NOMO-1 treated with DMSO at 0.1 percent for 48 hours (cell line): ENCODE measurements at regions not wholly inside any gene's neighbourhood (a gene's known extent, or its start where the extent isn't known, plus 50 kb on each side); places are given as distances from the start of the nearest gene placed in this dataset.

Experiments used
- DNase-seq: peaks from one replicate; lab custom pipeline; 2025; ENCODE audit not compliant: unreplicated experiment; lab: John Stamatoyannopoulos, UW

- no peak for DNase-seq
These were observed 477.2 kb downstream of the GPAM start for GRCh38 chr10:111706331-111706730.

GRCh38 chr10:111707076-111707475 is 476.5 kb downstream of the GPAM start:
- no peak for DNase-seq

GRCh38 chr10:111709603-111710002 is 474.0 kb downstream of the GPAM start:
- no peak for DNase-seq

GRCh38 chr10:111716032-111716431 is 467.5 kb downstream of the GPAM start:
- DNase-seq, result no peak

GRCh38 chr10:111724121-111724520 is 459.4 kb downstream of the GPAM start:
- no peak for DNase-seq

GRCh38 chr10:111725050-111725449 is 458.5 kb downstream of the GPAM start:
- DNase-seq, result no peak

- DNase-seq, result no peak
These were observed 451.3 kb downstream of the GPAM start for GRCh38 chr10:111732166-111732785.

- no peak for DNase-seq
These were observed 444.3 kb downstream of the GPAM start for GRCh38 chr10:111739125-111739873.

- DNase-seq, result no peak
These were observed 443.8 kb downstream of the GPAM start for GRCh38 chr10:111739874-111740139.

- no peak for DNase-seq
These were observed 437.6 kb downstream of the GPAM start for GRCh38 chr10:111745982-111746381.

GRCh38 chr10:111747751-111748150 is 435.8 kb downstream of the GPAM start:
- no peak for DNase-seq

- no peak for DNase-seq
These were observed 435.4 kb downstream of the GPAM start for GRCh38 chr10:111748184-111748583.

GRCh38 chr10:111750165-111750849 is 433.3 kb downstream of the GPAM start:
- no peak for DNase-seq

GRCh38 chr10:111756217-111757061 is 427.1 kb downstream of the GPAM start:
- no peak for DNase-seq

GRCh38 chr10:111758593-111758992 is 425.0 kb downstream of the GPAM start:
- DNase-seq, result no peak

- no peak for DNase-seq
These were observed 421.5 kb downstream of the GPAM start for GRCh38 chr10:111762114-111762513.

- DNase-seq, result no peak
These were observed 418.3 kb downstream of the GPAM start for GRCh38 chr10:111765216-111765615.

GRCh38 chr10:111766464-111766863 is 417.1 kb downstream of the GPAM start:
- no peak for DNase-seq

GRCh38 chr10:111767661-111768060 is 415.9 kb downstream of the GPAM start:
- no peak for DNase-seq

GRCh38 chr10:111773950-111774349 is 409.6 kb downstream of the GPAM start:
- DNase-seq, result no peak

- no peak for DNase-seq
These were observed 409.1 kb downstream of the GPAM start for GRCh38 chr10:111774486-111774885.

- no peak for DNase-seq
These were observed 399.1 kb downstream of the GPAM start for GRCh38 chr10:111784436-111784835.
